Stimulated activated CD8-positive, alpha-beta memory T cell treated with anti-CD3 and anti-CD28 coated beads, Interleukin-2, amount 100 ng/mL, for 48 hours (primary cell): ENCODE measurements at regions not wholly inside any gene's neighbourhood (a gene's known extent, or its start where the extent isn't known, plus 50 kb on each side); places are given as distances from the start of the nearest gene placed in this dataset.
"Not testable (repeated sequence)": the region's sequence is repeated elsewhere in the genome, so short reads cannot be mapped to it uniquely, and the experiment has no call there.

Experiments used
- DNase-seq, 2 donors: peaks; one replicate each; pipeline ENCODE4 v3.0.0-alpha.2; 2020; ENCODE audit warnings: low read depth in 2 of 2

DNA sequence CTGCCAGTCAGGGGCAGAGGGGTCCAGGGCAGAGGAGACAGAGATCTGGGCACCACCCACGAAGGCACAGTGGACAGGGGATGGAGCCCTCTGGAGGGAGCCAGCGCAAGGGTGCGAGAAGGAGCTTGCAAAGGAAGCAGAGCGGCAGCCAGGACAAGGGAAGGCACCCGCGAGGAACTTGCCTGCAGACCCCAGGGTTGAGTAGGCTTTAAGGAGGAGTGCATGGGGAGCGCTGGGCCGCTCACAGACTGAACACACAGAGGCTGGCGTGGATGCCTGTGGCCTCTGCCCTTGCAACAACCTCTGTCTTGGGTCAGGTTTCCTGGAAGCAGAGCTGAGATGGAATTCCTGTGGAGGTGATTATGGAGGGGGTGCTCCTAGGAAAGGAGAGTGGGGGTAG is 374.4 kb downstream of the CNTNAP3B start:
- DNase-seq: not testable (repeated sequence)

GRCh38 chr9:41754403-41754802 is 374.8 kb downstream of the CNTNAP3B start:
- not testable (repeated sequence) for DNase-seq

DNA sequence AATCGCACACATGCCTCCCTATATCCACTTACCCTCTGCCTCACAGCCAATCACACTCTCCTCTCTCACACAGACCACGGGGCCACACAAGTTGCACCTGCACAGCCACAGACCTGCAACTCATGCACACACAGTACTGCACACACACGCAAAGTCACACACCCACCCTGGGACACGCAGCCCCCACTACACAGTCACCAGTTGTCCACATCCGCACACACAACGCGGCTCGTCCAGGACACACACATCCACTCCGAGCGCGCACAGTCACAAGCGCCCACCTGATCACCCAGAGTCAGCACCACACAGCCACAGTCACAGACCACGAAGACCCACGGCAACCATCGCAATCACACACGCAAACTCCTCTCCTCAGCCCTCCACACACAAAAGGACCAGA is 387.3 kb downstream of the CNTNAP3B start:
- DNase-seq: not testable (repeated sequence)

DNA sequence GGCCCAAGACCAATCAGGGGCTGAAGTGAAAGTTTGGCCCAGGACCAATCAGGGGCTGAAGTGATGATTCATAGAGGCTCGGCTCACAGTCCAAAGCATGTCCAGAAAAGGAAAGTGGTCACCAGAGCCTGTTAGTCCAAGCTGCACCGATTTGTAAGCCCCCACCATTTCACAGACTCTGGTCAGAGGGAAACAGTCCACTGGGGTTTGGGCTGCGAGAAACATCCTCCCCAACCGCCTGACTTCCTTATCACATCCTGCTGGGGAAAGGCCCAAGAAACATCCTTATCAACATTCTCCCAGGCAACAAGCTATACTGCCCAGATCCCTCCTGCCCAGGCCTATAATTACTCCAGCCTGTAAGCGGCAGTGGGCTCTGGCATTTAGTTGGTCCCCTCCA is 388.1 kb downstream of the CNTNAP3B start:
- DNase-seq: not testable (repeated sequence)

GRCh38 chr9:41738681-41739080 is 390.5 kb downstream of the CNTNAP3B start:
- DNase-seq: not testable (repeated sequence)

- DNase-seq: not testable (repeated sequence)
Observed at GRCh38 chr9:41699190-41699589, 430.0 kb downstream of the CNTNAP3B start.

DNA sequence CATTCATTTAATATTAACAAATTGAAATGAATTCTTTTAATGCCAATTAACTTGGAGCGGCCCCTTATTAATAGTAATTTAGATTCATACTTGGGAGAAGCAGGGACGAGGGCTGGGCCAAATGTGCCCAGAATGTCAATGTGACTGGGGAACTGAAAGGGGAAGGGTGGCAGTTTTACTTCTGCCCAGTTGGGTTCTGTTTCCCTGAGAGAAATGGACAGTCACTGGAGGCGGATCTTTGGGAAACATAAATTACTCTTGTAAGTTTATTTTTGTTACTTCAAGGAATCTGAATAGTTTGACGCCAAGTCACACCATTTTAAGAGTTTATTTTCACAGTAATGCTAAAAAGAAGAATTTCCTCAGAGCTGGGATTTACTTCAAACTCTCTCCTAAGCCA is 432.1 kb downstream of the CNTNAP3B start:
- DNase-seq: not testable (repeated sequence)

DNA sequence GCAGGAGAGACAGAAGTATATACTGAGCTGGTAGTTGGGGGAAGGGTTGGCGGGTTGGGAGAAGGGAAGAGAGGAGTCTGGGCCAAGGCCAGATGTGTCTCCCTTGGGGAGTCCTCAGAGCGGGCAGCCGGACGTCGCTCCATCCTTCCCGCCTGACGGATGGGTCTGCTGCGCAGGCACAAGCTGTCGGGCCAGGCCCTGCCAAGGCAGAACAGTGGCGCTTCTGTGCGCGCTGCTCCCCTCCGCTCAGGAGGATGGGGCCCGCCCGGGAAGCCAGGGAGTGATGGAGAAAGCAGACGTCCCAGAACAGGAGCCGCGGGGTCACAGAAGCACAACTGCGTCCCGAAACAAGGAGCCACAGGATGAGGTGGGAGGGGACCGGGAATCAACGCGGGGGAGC is 449.9 kb downstream of the CNTNAP3B start:
- not testable (repeated sequence) for DNase-seq

- DNase-seq: not testable (repeated sequence)
Observed at GRCh38 chr9:41663497-41664036, 465.7 kb downstream of the CNTNAP3B start.

DNA sequence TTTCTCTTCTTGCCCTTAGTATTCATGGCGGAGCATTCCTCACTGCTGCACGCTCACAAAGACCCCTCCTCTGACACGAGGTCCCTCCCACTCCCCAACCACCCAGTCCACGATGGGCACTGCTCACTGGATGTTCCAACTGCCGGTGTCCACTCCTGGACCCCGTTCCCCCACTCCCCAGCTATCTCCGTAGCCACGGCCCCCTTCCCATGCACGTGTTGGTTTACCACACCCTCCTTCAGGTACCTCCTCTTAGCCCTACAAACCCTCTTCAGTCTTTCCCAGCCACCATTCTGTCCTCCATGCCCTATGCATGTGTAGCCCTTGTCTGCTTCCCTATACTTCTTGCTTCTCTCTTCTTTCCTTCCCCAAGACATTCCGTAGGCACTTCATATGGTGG is 469.6 kb upstream of the ZNG1F start:
- not testable (repeated sequence) for DNase-seq

DNA sequence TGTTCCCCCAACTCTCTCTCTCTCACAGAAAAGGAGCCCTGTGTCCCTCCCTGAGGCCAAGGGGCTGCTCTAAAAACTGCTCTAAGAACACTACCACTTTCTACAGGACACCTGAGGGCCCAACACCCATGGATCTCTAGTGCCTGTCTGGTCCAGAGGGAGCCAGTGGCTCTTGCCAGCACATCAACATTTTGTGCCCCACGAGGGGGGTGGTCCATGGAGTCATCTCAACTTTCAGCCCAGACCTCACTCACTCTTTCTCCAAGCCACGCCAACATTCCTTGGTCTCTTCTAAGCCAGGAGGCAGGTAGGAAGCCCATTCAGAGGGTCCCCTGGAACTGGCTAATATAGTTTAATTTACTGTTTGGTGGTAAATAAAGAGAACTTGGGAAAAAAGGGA is 469.0 kb upstream of the ZNG1F start:
- not testable (repeated sequence) for DNase-seq

- DNase-seq: not testable (repeated sequence)
Observed at GRCh38 chr9:41657141-41657540, 468.0 kb upstream of the ZNG1F start.

GRCh38 chr9:41655071-41655554 is 466.0 kb upstream of the ZNG1F start:
- not testable (repeated sequence) for DNase-seq

GRCh38 chr9:41654349-41654748 is 465.2 kb upstream of the ZNG1F start:
- not testable (repeated sequence) for DNase-seq

DNA sequence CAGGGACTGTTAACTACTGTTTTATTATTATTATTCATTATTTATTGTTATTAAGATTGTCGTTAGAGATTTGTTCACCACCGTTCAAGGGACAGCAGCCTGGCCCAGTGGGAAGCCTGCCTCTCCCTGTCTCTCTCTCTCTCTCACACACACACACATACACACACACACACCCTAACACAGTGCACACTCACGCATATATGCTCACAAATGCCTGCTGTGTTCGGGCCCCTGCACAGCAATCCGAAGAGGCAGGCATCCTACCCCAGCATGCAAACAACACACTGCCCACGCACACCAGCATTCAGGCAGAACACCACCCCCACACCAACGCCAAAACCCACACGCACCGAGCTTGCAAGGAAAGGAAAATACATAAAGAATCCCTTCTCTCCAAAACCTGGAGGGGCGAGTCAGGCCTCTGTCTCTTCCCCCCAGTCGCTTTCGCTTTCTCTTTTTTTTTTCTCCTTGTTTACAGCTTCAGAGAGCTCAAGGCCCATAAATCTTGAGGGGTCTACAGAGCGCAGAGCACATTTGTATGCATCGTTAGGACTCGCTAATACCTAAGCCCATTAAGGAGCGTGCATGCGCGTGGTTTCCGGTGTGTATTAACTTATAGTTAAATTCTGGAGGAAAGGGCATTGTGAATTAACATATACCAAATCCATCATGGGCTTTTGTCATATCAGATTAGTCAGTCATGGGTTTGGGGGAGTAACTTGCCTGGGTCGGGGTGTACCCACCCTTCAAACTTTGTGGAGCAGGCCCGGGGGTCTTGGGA is 464.6 kb upstream of the ZNG1F start:
- DNase-seq: not testable (repeated sequence)

DNA sequence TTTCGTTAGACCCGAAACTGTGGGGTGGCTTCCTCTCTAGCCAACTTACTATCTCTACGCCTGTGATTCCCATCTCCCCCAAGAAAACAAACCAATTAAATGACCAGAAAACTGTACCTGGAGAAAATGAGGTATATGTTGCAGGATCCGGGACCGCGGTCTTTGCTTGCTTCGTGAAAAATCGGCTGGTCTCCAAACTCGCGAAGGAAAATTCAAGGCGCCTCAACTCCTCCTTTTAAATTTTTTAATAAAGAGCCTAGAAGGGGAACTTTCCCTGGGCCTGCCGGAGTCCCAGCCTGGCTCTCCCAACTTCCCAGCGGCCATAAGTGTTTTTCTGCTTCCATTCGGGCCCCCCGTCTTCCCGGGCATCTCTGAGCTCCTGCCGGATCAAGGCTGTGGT is 463.7 kb upstream of the ZNG1F start:
- DNase-seq: not testable (repeated sequence)

DNA sequence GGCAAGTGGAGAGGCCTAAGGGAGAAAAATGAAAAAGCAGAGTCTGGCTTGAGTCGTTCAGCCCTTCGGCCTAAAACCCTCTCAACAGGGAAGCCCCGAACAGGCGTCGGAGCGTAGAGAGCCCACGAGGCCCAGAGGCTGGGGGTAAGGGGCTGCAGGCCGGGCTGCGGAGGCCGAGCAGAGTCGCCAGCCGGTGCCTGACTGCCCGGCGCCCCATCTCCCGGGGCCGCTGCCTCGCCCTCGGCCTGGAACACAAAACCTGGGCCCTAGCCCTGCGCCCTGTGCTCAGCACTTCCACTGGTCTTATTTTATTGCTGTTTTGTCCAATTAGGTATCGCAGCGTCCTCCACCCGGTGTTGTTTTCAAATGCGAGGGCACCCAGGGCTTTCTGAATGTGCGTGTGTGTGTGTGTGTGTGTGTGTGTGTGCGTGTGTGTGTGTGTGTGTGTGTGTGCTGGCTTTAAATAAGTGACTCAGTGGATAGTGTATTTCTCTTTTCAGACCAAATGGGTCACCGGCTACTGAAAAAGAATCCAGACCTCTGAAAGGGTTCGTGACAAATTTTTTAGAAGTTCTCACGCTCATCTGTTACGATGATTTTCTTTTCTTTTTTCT is 463.1 kb upstream of the ZNG1F start:
- DNase-seq: not testable (repeated sequence)

- not testable (repeated sequence) for DNase-seq
Observed at GRCh38 chr9:41650086-41650485, 461.0 kb upstream of the ZNG1F start.

GRCh38 chr9:41648564-41648963 is 459.4 kb upstream of the ZNG1F start:
- not testable (repeated sequence) for DNase-seq

DNA sequence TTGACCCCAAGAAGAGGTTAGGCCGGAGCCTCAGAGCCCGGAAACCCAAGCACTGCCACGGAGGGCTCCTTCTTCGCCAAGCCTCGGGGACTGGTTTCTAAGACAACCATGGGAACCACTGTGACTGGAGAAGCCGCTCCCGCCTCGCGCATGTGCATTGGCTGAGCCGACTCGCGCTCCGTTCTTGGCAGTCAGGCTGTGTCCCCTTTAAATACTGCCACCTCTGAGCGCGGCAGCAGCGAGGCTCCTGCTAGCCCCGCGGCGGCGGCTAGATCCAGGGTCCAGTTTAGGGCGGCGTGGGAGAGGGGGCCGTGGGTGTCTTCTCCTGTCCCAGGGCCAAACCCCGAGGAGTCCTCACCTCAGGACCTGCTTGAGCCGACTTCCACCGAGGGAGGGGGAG is 457.1 kb upstream of the ZNG1F start:
- not testable (repeated sequence) for DNase-seq

- peak; percentile 23 to 43 for DNase-seq
Observed at GRCh38 chr9:41643571-41644279, 454.6 kb upstream of the ZNG1F start.

- not testable (repeated sequence) for DNase-seq
Observed at GRCh38 chr9:41633726-41634125, 444.6 kb upstream of the ZNG1F start.
